Psoas muscle (tissue), 7 donors: ENCODE measurements at regions not wholly inside any gene's neighbourhood (a gene's known extent, or its start where the extent isn't known, plus 50 kb on each side); places are given as distances from the start of the nearest gene placed in this dataset.
"Not testable (repeated sequence)": the region's sequence is repeated elsewhere in the genome, so short reads cannot be mapped to it uniquely, and the experiment has no call there.

Source experiments
- ATAC-seq, 4 donors: fragments of 200-7000 bp; cut with Tn5 transposase; one replicate each; pipeline ENCODE4 v1.9.1; 2020; ENCODE audit warnings: moderate library complexity in 3 of 4, mild to moderate bottlenecking in 2 of 4
- DNase-seq, 2 donors: peaks; one replicate each; pipeline ENCODE4 v3.0.0-alpha.2; 2020
- H3K27ac ChIP-seq: fragments of 200-600 bp; one replicate; pipeline ENCODE4 v1.8.0; 2022
- H3K27me3 ChIP-seq, 3 donors: fragments of 200-600 bp in 1 of 3; one replicate each; pipeline versions ENCODE4 v1.6.1 to v1.8.0; 2013 to 2022; ENCODE audit warnings: low read length in 2 of 3, mild to moderate bottlenecking in 2 of 3, moderate library complexity in 1 of 3; ENCODE audit not compliant: insufficient read depth in 3 of 3
- H3K36me3 ChIP-seq, 2 donors: fragments of 200-600 bp in 1 of 2; one replicate each; pipeline versions ENCODE4 v1.6.1 to v1.8.0; 2013 to 2022; ENCODE audit warnings: low read depth in 1 of 2, mild to moderate bottlenecking in 1 of 2, moderate library complexity in 1 of 2; ENCODE audit not compliant: insufficient read depth in 1 of 2
- H3K4me1 ChIP-seq: fragments of 200-600 bp; one replicate; pipeline ENCODE4 v1.8.0; 2022
- H3K4me3 ChIP-seq: fragments of 200-600 bp; one replicate; pipeline ENCODE4 v1.8.0; 2022; ENCODE audit warnings: mild to moderate bottlenecking
- H3K9me3 ChIP-seq: fragments of 200-600 bp; one replicate; pipeline ENCODE4 v1.8.0; 2022
- CTCF ChIP-seq: fragments of 200-600 bp; IDR thresholded peaks from one replicate; pipeline ENCODE4 v1.8.0; 2022; ENCODE audit warnings: antibody characterized with exemption
- WGBS, 3 donors: extraction: QIAGEN DNeasy Blood & Tissue Kit; methylation state at CpG; one replicate each; pipeline versions ENCODE4 v1.1.6 to v1.1.7; 2013; 5-methylcytosine and 5-hydroxymethylcytosine counted together
- intact Hi-C, 2 donors: fragments of 100-400 bp; cut with DNase I; formaldehyde crosslinking; loops; one replicate each; pipeline versions ENCODE4 v1.11.0 to v1.14.2; 2022
- donor health status: healthy with polysubstance abuse.
- donor health status: DM: no; HTN: no; CAD: no; lungs with moderate emphysema.
- donor health status: Bipolar disorder and iron deficiency.
- donor health status: healthy.
- donor health status: DM: yes; HTN: yes; CAD: no.
- donor health status: DM: no; HTN: no; CAD: no.
- donor health status: DM: yes; HTN: yes; CAD: no.

- intact Hi-C loops: no loop called here
- TF ChIP-seq CTCF: no peak
- no peak for DNase-seq
- Histone ChIP-seq H3K27me3 (no peaks in the 10 kb centered on the region), H3K4me3 (no peak overlapping the region), H3K27ac (no peak overlapping the region), H3K4me1 (no peaks in the 10 kb centered on the region), H3K36me3 (no peaks in the 10 kb centered on the region), H3K9me3 (peaks cover 5% of the 10 kb centered on the region)
- ATAC-seq: no peak
- WGBS, 3 donors: 72 to 94% (median 90%) methylated on average over 3 of the region's 3 CpGs
Observed at GRCh38 chrX:46169808-46170207, 375.4 kb downstream of the ZNF674 start.

- WGBS, 3 donors: 33 to 50% (median 34%) methylated on average over 3 of the region's 3 CpGs
- H3K9me3 ChIP-seq: no peaks in the 10 kb centered on the region
- no peaks in the 10 kb centered on the region for H3K36me3 ChIP-seq
- intact Hi-C loops: no loop called here
- H3K27ac ChIP-seq: no peak overlapping the region
- no peak for ATAC-seq
- TF ChIP-seq CTCF: no peak
- H3K4me1 ChIP-seq: no peaks in the 10 kb centered on the region
- DNase-seq: no peak
- H3K4me3 ChIP-seq: no peak overlapping the region
- H3K27me3 ChIP-seq: no peaks in the 10 kb centered on the region
Observed at GRCh38 chrX:46168254-46168653, 377.0 kb downstream of the ZNF674 start.

- no peak for TF ChIP-seq CTCF
- Histone ChIP-seq H3K27ac (no peak overlapping the region), H3K4me3 (no peak overlapping the region), H3K9me3 (no peaks in the 10 kb centered on the region), H3K27me3 (no peaks in the 10 kb centered on the region), H3K36me3 (no peaks in the 10 kb centered on the region), H3K4me1 (no peaks in the 10 kb centered on the region)
- DNase-seq: no peak
- 47 to 74% (median 70%) methylated on average over 3 of the region's 3 CpGs for WGBS, 3 donors
- intact Hi-C loops: no loop called here
- ATAC-seq: no peak
Observed at GRCh38 chrX:46165866-46166265, 379.4 kb downstream of the ZNF674 start.

GRCh38 chrX:46165411-46165810, 379.8 kb downstream of the ZNF674 start:
- no peaks in the 10 kb centered on the region for H3K9me3 ChIP-seq
- no peak overlapping the region for H3K27ac ChIP-seq
- H3K4me3 ChIP-seq: no peak overlapping the region
- H3K36me3 ChIP-seq: no peaks in the 10 kb centered on the region
- WGBS, 3 donors: 50 to 64% (median 56%) methylated on average over 2 of the region's 2 CpGs
- TF ChIP-seq CTCF: no peak
- ATAC-seq (no peak), DNase-seq (no peak)
- intact Hi-C loops: no loop called here
- H3K4me1 ChIP-seq: no peaks in the 10 kb centered on the region
- H3K27me3 ChIP-seq: no peaks in the 10 kb centered on the region

GRCh38 chrX:46152756-46153155, 392.5 kb downstream of the ZNF674 start:
- ATAC-seq (no peak), DNase-seq (no peak)
- H3K27ac ChIP-seq: no peak overlapping the region
- peaks cover 0 to 5% (median 0%) of the 10 kb centered on the region in 3 donors for H3K27me3 ChIP-seq
- H3K36me3 ChIP-seq: no peaks in the 10 kb centered on the region
- no peak for TF ChIP-seq CTCF
- intact Hi-C loops: no loop called here
- H3K4me1 ChIP-seq: no peaks in the 10 kb centered on the region
- no peaks in the 10 kb centered on the region for H3K9me3 ChIP-seq
- WGBS, 3 donors: 28 to 29% (median 29%) methylated on average over 2 of the region's 2 CpGs
- H3K4me3 ChIP-seq: no peak overlapping the region

GRCh38 chrX:46151332-46151731, 393.9 kb downstream of the ZNF674 start:
- H3K9me3 ChIP-seq, ATAC-seq, H3K27ac ChIP-seq, H3K36me3 ChIP-seq, H3K27me3 ChIP-seq, intact Hi-C loops, DNase-seq, H3K4me3 ChIP-seq, H3K4me1 ChIP-seq: not testable (repeated sequence)
- 85 to 97% (median 95%) methylated on average over 4 to 5 of the region's 5 CpGs for WGBS, 3 donors
